Osteoblast (primary cell): ENCODE measurements at regions not wholly inside any gene's neighbourhood (a gene's known extent, or its start where the extent isn't known, plus 50 kb on each side); places are given as distances from the start of the nearest gene placed in this dataset.

Source experiments
- DNase-seq: peaks from one replicate; pipeline ENCODE4 v3.0.0; 2011; ENCODE audit warnings: low spot score, mixed read lengths; ENCODE audit not compliant: insufficient read length; ENCODE audit errors: missing footprints
- H2AFZ ChIP-seq: 2 replicates; pipeline ENCODE4 v1.6.0; 2011; ENCODE audit warnings: mild to moderate bottlenecking, low read length
- H3K27ac ChIP-seq: 2 replicates; pipeline ENCODE4 v1.5.1; 2011; ENCODE audit warnings: mild to moderate bottlenecking, low read depth, low read length, moderate library complexity
- H3K27me3 ChIP-seq: 2 replicates; pipeline ENCODE4 v1.6.0; 2012; ENCODE audit warnings: mild to moderate bottlenecking, control low read depth, inconsistent platforms, low read length, moderate library complexity; ENCODE audit not compliant: insufficient read depth
- H3K36me3 ChIP-seq: 2 replicates; pipeline ENCODE4 v1.5.1; 2011; ENCODE audit warnings: mild to moderate bottlenecking, low read length, control low read depth, moderate library complexity; ENCODE audit not compliant: insufficient read depth
- H3K4me1 ChIP-seq: 2 replicates; pipeline ENCODE4 v1.5.1; 2011; ENCODE audit warnings: mild to moderate bottlenecking, low read length, control low read depth, moderate library complexity; ENCODE audit not compliant: insufficient read depth
- H3K4me2 ChIP-seq: 2 replicates; pipeline ENCODE4 v1.6.0; 2011; ENCODE audit warnings: mild to moderate bottlenecking, low read length; ENCODE audit not compliant: insufficient read depth
- H3K4me3 ChIP-seq: fragments of 200-600 bp; sonication (generic); 3 replicates; pipeline ENCODE4 v1.5.1; 2012; ENCODE audit warnings: mild to moderate bottlenecking, low read length, inconsistent platforms; ENCODE audit not compliant: insufficient read depth
- H3K79me2 ChIP-seq: 2 replicates; pipeline ENCODE4 v1.6.0; 2012; ENCODE audit warnings: mild to moderate bottlenecking, low read length, control low read depth, inconsistent platforms; ENCODE audit not compliant: insufficient read depth
- H3K9me3 ChIP-seq: 2 replicates; pipeline ENCODE4 v1.5.1; 2011; ENCODE audit warnings: low read depth, low read length, control low read depth
- H4K20me1 ChIP-seq: 2 replicates; pipeline ENCODE4 v1.6.0; 2012; ENCODE audit warnings: mild to moderate bottlenecking, low read length, control low read depth; ENCODE audit not compliant: insufficient read depth
- CTCF ChIP-seq: IDR thresholded peaks from 2 replicates; pipeline ENCODE4 v1.5.1; 2011; ENCODE audit warnings: mild to moderate bottlenecking, low read depth, low read length, moderate library complexity; ENCODE audit errors: extremely low read depth

GRCh38 chr4:157999723-158000122, 173.1 kb downstream of the GASK1B start:
- no peaks in the 10 kb centered on the region for H3K27me3 ChIP-seq
- H3K4me3 ChIP-seq = no peak overlapping the region
- no peak for DNase-seq
- no peaks in the 10 kb centered on the region for H4K20me1 ChIP-seq
- no peak overlapping the region for H3K27ac ChIP-seq
- H3K9me3 ChIP-seq = no peaks in the 10 kb centered on the region
- H3K4me2 ChIP-seq = no peak overlapping the region
- H2AFZ ChIP-seq = no peak overlapping the region
- H3K79me2 ChIP-seq = no peaks in the 10 kb centered on the region
- no peaks in the 10 kb centered on the region for H3K36me3 ChIP-seq
- H3K4me1 ChIP-seq = no peaks in the 10 kb centered on the region
- no peak for TF ChIP-seq CTCF

- Histone ChIP-seq H3K27ac (no peak overlapping the region), H2AFZ (no peak overlapping the region), H3K27me3 (no peaks in the 10 kb centered on the region), H3K36me3 (no peaks in the 10 kb centered on the region), H3K79me2 (no peaks in the 10 kb centered on the region), H3K9me3 (no peaks in the 10 kb centered on the region), H3K4me2 (no peak overlapping the region), H3K4me1 (no peaks in the 10 kb centered on the region), H3K4me3 (no peak overlapping the region), H4K20me1 (no peaks in the 10 kb centered on the region)
- no peak for TF ChIP-seq CTCF
- no peak for DNase-seq
These were observed 175.5 kb downstream of the GASK1B start for GRCh38 chr4:157997296-157997695.

- no peaks in the 10 kb centered on the region for H4K20me1 ChIP-seq
- no peaks in the 10 kb centered on the region for H3K79me2 ChIP-seq
- no peak overlapping the region for H3K4me2 ChIP-seq
- no peak overlapping the region for H3K27ac ChIP-seq
- peak overlapping the region; percentile 28 for H2AFZ ChIP-seq
- H3K4me1 ChIP-seq = no peaks in the 10 kb centered on the region
- TF ChIP-seq CTCF = no peak
- H3K36me3 ChIP-seq = no peaks in the 10 kb centered on the region
- no peaks in the 10 kb centered on the region for H3K27me3 ChIP-seq
- no peak overlapping the region for H3K4me3 ChIP-seq
- H3K9me3 ChIP-seq = no peaks in the 10 kb centered on the region
- DNase-seq = no peak
These were observed 176.5 kb downstream of the GASK1B start for GRCh38 chr4:157996061-157997028.

- Histone ChIP-seq H3K4me3 (no peak overlapping the region), H3K27ac (no peak overlapping the region), H3K79me2 (no peaks in the 10 kb centered on the region), H2AFZ (peak overlapping the region; percentile 43), H4K20me1 (no peaks in the 10 kb centered on the region), H3K36me3 (no peaks in the 10 kb centered on the region), H3K4me2 (no peak overlapping the region), H3K4me1 (no peaks in the 10 kb centered on the region), H3K9me3 (no peaks in the 10 kb centered on the region), H3K27me3 (no peaks in the 10 kb centered on the region)
- DNase-seq = no peak
- TF ChIP-seq CTCF = no peak
These were observed 178.0 kb downstream of the GASK1B start for GRCh38 chr4:157994863-157995262.
